Mesenchymal stem cell (in vitro differentiated cells and primary cell): ENCODE measurements at regions not wholly inside any gene's neighbourhood (a gene's known extent, or its start where the extent isn't known, plus 50 kb on each side); places are given as distances from the start of the nearest gene placed in this dataset.

ENCODE experiments used
- DNase-seq: peaks from one replicate; pipeline ENCODE4 v3.0.0-alpha.2; 2013
- H2AFZ ChIP-seq: one replicate; pipeline ENCODE4 v1.6.1; 2013; ENCODE audit warnings: low read depth, mild to moderate bottlenecking, control low read depth, inconsistent platforms, low read length, moderate library complexity
- H2AK5ac ChIP-seq: 2 replicates; pipeline ENCODE4 v1.6.1; 2013; ENCODE audit warnings: low read length, moderate library complexity, mild to moderate bottlenecking, inconsistent platforms; ENCODE audit not compliant: severe bottlenecking
- H2BK120ac ChIP-seq: one replicate; pipeline ENCODE4 v1.6.1; 2013; ENCODE audit warnings: low read depth, mild to moderate bottlenecking, inconsistent platforms, low read length, moderate library complexity
- H2BK12ac ChIP-seq, 2 experiments: one replicate each; pipeline ENCODE4 v1.6.1; 2013; ENCODE audit warnings: inconsistent platforms in 2 of 2, low read length in 2 of 2, mild to moderate bottlenecking in 2 of 2, moderate library complexity in 2 of 2, control low read depth in 1 of 2
- H2BK15ac ChIP-seq: one replicate; pipeline ENCODE4 v1.6.1; 2013; ENCODE audit warnings: mild to moderate bottlenecking, low read depth, inconsistent platforms; ENCODE audit not compliant: poor library complexity, severe bottlenecking
- H2BK5ac ChIP-seq: 2 replicates; pipeline ENCODE4 v1.6.1; 2013; ENCODE audit warnings: low read depth, mild to moderate bottlenecking, low read length, control low read depth, inconsistent platforms; ENCODE audit not compliant: poor library complexity, severe bottlenecking
- H3K14ac ChIP-seq, 2 experiments: one replicate each; pipeline ENCODE4 v1.6.1; 2013; ENCODE audit warnings: inconsistent platforms in 2 of 2, low read length in 2 of 2, control low read depth in 1 of 2, mild to moderate bottlenecking in 1 of 2, moderate library complexity in 1 of 2
- H3K18ac ChIP-seq, 2 experiments: one replicate each; pipeline ENCODE4 v1.6.1; 2013; ENCODE audit warnings: inconsistent platforms in 2 of 2, low read length in 2 of 2, control low read depth in 1 of 2, low read depth in 1 of 2, mild to moderate bottlenecking in 1 of 2
- H3K23ac ChIP-seq, 2 experiments: one replicate each; pipeline ENCODE4 v1.6.1; 2013; ENCODE audit warnings: inconsistent platforms in 2 of 2, low read length in 2 of 2, mild to moderate bottlenecking in 2 of 2, moderate library complexity in 2 of 2, control low read depth in 1 of 2
- H3K27ac ChIP-seq: 2 replicates; pipeline ENCODE4 v1.5.1; 2013; ENCODE audit warnings: mild to moderate bottlenecking, moderate library complexity, low read length, control low read depth, inconsistent platforms; ENCODE audit not compliant: poor library complexity, severe bottlenecking
- H3K27me3 ChIP-seq, 2 experiments: 2 replicates each; pipeline versions ENCODE4 v1.6.1 to v1.7.0; 2013; ENCODE audit warnings: low read length in 2 of 2, mild to moderate bottlenecking in 2 of 2, moderate library complexity in 2 of 2, control low read depth in 1 of 2, inconsistent platforms in 1 of 2; ENCODE audit not compliant: control insufficient read depth in 1 of 2, insufficient read depth in 1 of 2
- H3K36me3 ChIP-seq, 2 experiments: 2 replicates each; pipeline versions ENCODE4 v1.6.1 to v1.7.0; 2013; ENCODE audit warnings: low read length in 2 of 2, control low read depth in 1 of 2, inconsistent platforms in 1 of 2, low read depth in 1 of 2, mild to moderate bottlenecking in 1 of 2; ENCODE audit not compliant: insufficient read depth in 2 of 2, control insufficient read depth in 1 of 2
- H3K4ac ChIP-seq, 2 experiments: one replicate each; pipeline ENCODE4 v1.6.1; 2013; ENCODE audit warnings: inconsistent platforms in 2 of 2, low read length in 2 of 2, mild to moderate bottlenecking in 2 of 2, moderate library complexity in 2 of 2, control low read depth in 1 of 2, low read depth in 1 of 2
- H3K4me1 ChIP-seq: 2 replicates; pipeline ENCODE4 v1.6.1; 2013; ENCODE audit warnings: low read depth, low read length, control low read depth; ENCODE audit not compliant: control insufficient read depth, insufficient read depth
- H3K4me2 ChIP-seq: 2 replicates; pipeline ENCODE4 v1.6.1; 2013; ENCODE audit warnings: low read length, mild to moderate bottlenecking, inconsistent platforms; ENCODE audit not compliant: poor library complexity, severe bottlenecking
- H3K4me3 ChIP-seq, 2 experiments: 2 replicates each; pipeline versions ENCODE4 v1.5.1 to v1.7.0; 2013; ENCODE audit warnings: low read length in 2 of 2, mild to moderate bottlenecking in 2 of 2, control low read depth in 1 of 2, low read depth in 1 of 2; ENCODE audit not compliant: insufficient read depth in 1 of 2
- H3K79me1 ChIP-seq: replicated peaks from 2 replicates; pipeline ENCODE4 v1.6.1; 2013; ENCODE audit warnings: mild to moderate bottlenecking, control low read depth, low read length, inconsistent platforms; ENCODE audit not compliant: poor library complexity, severe bottlenecking
- H3K9ac ChIP-seq: 2 replicates; pipeline ENCODE4 v1.7.0; 2013; ENCODE audit warnings: mild to moderate bottlenecking, low read length, moderate library complexity
- H3K9me3 ChIP-seq: 2 replicates; pipeline ENCODE4 v1.7.0; 2013; ENCODE audit warnings: mild to moderate bottlenecking, low read length; ENCODE audit not compliant: control insufficient read depth
- H4K8ac ChIP-seq: one replicate; pipeline ENCODE4 v1.6.1; 2013; ENCODE audit warnings: inconsistent platforms, mild to moderate bottlenecking, low read length, moderate library complexity
- H4K91ac ChIP-seq: one replicate; pipeline ENCODE4 v1.6.1; 2013; ENCODE audit warnings: mild to moderate bottlenecking, low read length, inconsistent platforms
- WGBS: methylation state at CpG from one replicate; pipeline ENCODE4 v1.1.7; 2013; ENCODE audit warnings: mixed read lengths; 5-methylcytosine and 5-hydroxymethylcytosine counted together

DNA sequence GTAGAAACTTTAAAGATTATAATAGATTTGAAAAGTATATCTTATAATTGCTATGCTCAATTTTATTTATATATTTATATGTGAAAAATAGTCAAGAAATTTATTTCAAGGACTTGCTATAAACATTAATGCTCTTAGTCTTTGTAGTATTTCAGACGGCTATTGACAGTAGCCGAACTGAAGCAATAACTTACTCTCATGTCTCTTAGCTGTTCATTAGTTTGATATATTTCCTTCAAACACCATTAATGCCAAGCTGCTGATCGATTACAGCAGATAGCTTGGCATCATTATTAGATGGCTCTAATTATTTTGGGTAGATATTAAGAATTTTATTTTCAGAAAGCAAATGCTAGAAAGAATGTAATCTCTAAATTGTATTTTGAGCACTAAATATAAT, 1151.5 kb upstream of the SPRY2 start:
- Histone ChIP-seq H3K9me3 (no peaks in the 10 kb centered on the region), H3K4ac (no peak overlapping the region), H4K91ac (no peak overlapping the region), H2BK5ac (no peak overlapping the region), H4K8ac (no peak overlapping the region), H3K79me1 (no peaks in the 10 kb centered on the region), H3K9ac (no peak overlapping the region), H3K4me2 (no peak overlapping the region), H2BK15ac (no peak overlapping the region), H2AFZ (no peak overlapping the region), H3K23ac (no peak overlapping the region), H3K27me3 (no peaks in the 10 kb centered on the region), H2AK5ac (no peak overlapping the region), H3K14ac (no peak overlapping the region), H2BK12ac (no peak overlapping the region), H3K4me3 (no peak overlapping the region), H3K4me1 (no peaks in the 10 kb centered on the region), H3K18ac (no peak overlapping the region), H3K27ac (no peak overlapping the region), H2BK120ac (no peak overlapping the region), H3K36me3 (no peaks in the 10 kb centered on the region)
- no peak for DNase-seq
- WGBS, result 100% methylated on average over 2 of the region's 3 CpGs

DNA sequence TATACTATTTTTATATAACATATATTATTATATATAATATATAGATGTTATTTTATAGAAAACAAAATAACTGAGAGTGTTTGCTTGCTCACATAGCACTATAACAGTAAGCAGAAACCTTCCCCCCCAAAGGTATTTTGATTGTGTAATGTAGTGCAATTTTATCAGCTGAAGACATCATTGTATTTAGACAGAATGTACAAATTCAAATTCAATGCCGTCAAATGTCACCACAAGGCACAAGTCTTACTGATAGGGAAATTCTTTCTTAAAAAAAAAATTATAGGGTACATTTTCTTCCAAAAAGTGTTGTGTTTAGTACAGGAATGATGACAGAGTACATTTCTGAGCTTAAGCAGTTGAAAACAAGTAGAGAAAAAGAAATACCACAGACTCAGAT, 1147.1 kb upstream of the SPRY2 start:
- H3K27ac ChIP-seq, result no peak overlapping the region
- DNase-seq, result no peak
- H3K9me3 ChIP-seq, result no peaks in the 10 kb centered on the region
- H3K14ac ChIP-seq, result no peak overlapping the region
- H3K4me3 ChIP-seq, result no peak overlapping the region
- no peak overlapping the region for H2AFZ ChIP-seq
- no peak overlapping the region for H2AK5ac ChIP-seq
- H3K4me1 ChIP-seq, result no peaks in the 10 kb centered on the region
- H4K8ac ChIP-seq, result no peak overlapping the region
- WGBS, result no CpG with 5 or more reads among the region's 1 CpG
- H3K23ac ChIP-seq, result no peak overlapping the region
- H4K91ac ChIP-seq, result no peak overlapping the region
- H3K79me1 ChIP-seq, result no peaks in the 10 kb centered on the region
- no peaks in the 10 kb centered on the region for H3K36me3 ChIP-seq
- H3K4ac ChIP-seq, result no peak overlapping the region
- H3K9ac ChIP-seq, result no peak overlapping the region
- H3K18ac ChIP-seq, result no peak overlapping the region
- no peaks in the 10 kb centered on the region for H3K27me3 ChIP-seq
- no peak overlapping the region for H3K4me2 ChIP-seq
- no peak overlapping the region for H2BK5ac ChIP-seq
- H2BK12ac ChIP-seq, result no peak overlapping the region
- no peak overlapping the region for H2BK120ac ChIP-seq
- H2BK15ac ChIP-seq, result no peak overlapping the region

DNA sequence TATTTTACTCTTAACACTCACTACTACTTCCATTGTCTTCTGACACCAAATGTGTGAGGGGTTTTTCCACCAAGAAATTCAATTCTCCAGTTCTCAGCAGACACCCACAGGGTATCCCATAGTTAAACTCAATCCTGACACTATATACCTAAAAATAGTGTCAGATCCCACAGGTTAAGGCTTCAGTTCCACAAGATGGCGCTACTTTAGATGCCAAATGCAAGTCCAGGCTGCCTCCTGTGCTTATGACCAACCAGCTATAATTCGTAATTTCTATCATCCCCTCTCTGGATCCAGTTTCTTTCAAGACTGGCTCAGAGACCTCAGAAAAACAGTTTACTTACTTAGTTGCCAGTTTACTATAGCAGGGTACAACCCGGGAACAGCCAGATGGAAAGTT, 1146.2 kb upstream of the SPRY2 start:
- no peak overlapping the region for H3K4me2 ChIP-seq
- no peak overlapping the region for H2BK5ac ChIP-seq
- no peak overlapping the region for H3K23ac ChIP-seq
- H2BK120ac ChIP-seq, result no peak overlapping the region
- no peak overlapping the region for H2AFZ ChIP-seq
- no peaks in the 10 kb centered on the region for H3K36me3 ChIP-seq
- H2BK15ac ChIP-seq, result no peak overlapping the region
- 58% methylated on average over 3 of the region's 3 CpGs for WGBS
- H3K4me1 ChIP-seq, result no peaks in the 10 kb centered on the region
- H4K8ac ChIP-seq, result no peak overlapping the region
- H3K14ac ChIP-seq, result no peak overlapping the region
- H3K9me3 ChIP-seq, result no peaks in the 10 kb centered on the region
- H3K27me3 ChIP-seq, result no peaks in the 10 kb centered on the region
- H3K27ac ChIP-seq, result no peak overlapping the region
- no peak overlapping the region for H2BK12ac ChIP-seq
- no peak overlapping the region for H3K18ac ChIP-seq
- no peak overlapping the region for H2AK5ac ChIP-seq
- no peak overlapping the region for H3K4ac ChIP-seq
- no peak overlapping the region for H3K9ac ChIP-seq
- no peaks in the 10 kb centered on the region for H3K79me1 ChIP-seq
- no peak overlapping the region for H3K4me3 ChIP-seq
- peak; percentile 14 for DNase-seq
- no peak overlapping the region for H4K91ac ChIP-seq

DNA sequence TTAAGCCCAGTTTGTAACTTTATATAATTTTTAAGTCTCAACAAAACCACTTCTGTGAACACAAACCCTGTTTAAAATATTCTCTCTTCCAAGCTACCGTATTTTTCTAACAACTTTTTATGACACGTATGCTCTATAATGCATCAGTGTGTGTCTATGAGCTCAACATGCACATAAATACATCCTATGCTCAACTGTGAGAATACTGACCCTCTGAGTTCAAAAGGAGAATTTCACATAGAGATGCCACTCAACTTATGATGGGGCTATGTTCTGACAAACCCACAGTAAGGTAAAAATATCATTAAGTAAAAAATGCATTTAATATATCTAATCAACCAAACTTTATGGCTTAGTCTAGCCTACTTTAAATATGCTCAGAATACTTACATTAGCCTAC, 1139.7 kb upstream of the SPRY2 start:
- Histone ChIP-seq H3K4me3 (no peak overlapping the region), H3K4me2 (no peak overlapping the region), H4K8ac (no peak overlapping the region), H3K4me1 (no peaks in the 10 kb centered on the region), H2AFZ (no peak overlapping the region), H2BK120ac (no peak overlapping the region), H3K4ac (no peak overlapping the region), H3K23ac (no peak overlapping the region), H3K14ac (no peak overlapping the region), H2BK15ac (no peak overlapping the region), H4K91ac (no peak overlapping the region), H3K9ac (no peak overlapping the region), H3K27ac (no peak overlapping the region), H2BK5ac (no peak overlapping the region), H3K18ac (no peak overlapping the region), H2BK12ac (no peak overlapping the region), H3K79me1 (no peaks in the 10 kb centered on the region), H2AK5ac (no peak overlapping the region), H3K27me3 (no peaks in the 10 kb centered on the region), H3K36me3 (no peaks in the 10 kb centered on the region), H3K9me3 (no peaks in the 10 kb centered on the region)
- DNase-seq, result no peak
- WGBS, result 87% methylated on average over 2 of the region's 2 CpGs
